Lower leg skin (tissue), 3 donors: ENCODE measurements at regions not wholly inside any gene's neighbourhood (a gene's known extent, or its start where the extent isn't known, plus 50 kb on each side); places are given as distances from the start of the nearest gene placed in this dataset.

Source experiments
- CTCF ChIP-seq, 3 donors: fragments of 450-650 bp; IDR thresholded peaks; one replicate each; pipeline ENCODE4 v1.5.1; 2016; ENCODE audit warnings: antibody characterized with exemption in 3 of 3, mild to moderate bottlenecking in 3 of 3, moderate library complexity in 2 of 3
- POLR2A ChIP-seq, 2 donors: fragments of 450-650 bp; IDR thresholded peaks; one replicate each; pipeline ENCODE4 v1.6.1; 2016 to 2017; ENCODE audit warnings: antibody characterized with exemption in 2 of 2, mild to moderate bottlenecking in 1 of 2, moderate library complexity in 1 of 2

GRCh38 chr19:28349604-28350003 lies 863.3 kb downstream of the UQCRFS1 start:
- TF ChIP-seq CTCF (IDR thresholded peaks at IDR 0.05) (no peak), POLR2A (IDR thresholded peaks at IDR 0.05) (no peak)
